Thyroid gland (tissue), 4 donors: ENCODE measurements at regions not wholly inside any gene's neighbourhood (a gene's known extent, or its start where the extent isn't known, plus 50 kb on each side); places are given as distances from the start of the nearest gene placed in this dataset.

Experiments used
- DNase-seq, 2 donors: peaks; one replicate each; pipeline ENCODE4 v3.0.0-alpha.2; 2019
- H3K27ac ChIP-seq, 3 donors: fragments of 200-600 bp; sonication (generic); 1 replicate in 2 of 3; 2 replicates in 1 of 3; pipeline ENCODE4 v1.5.1; 2016 to 2019; ENCODE audit warnings: mild to moderate bottlenecking in 1 of 3, moderate library complexity in 1 of 3
- H3K27me3 ChIP-seq: fragments of 200-600 bp; sonication (generic); one replicate; pipeline ENCODE4 v1.5.1; 2019
- H3K36me3 ChIP-seq, 2 donors: fragments of 200-600 bp; sonication (generic); one replicate each; pipeline ENCODE4 v1.5.1; 2016 to 2019
- H3K4me1 ChIP-seq, 2 donors: fragments of 200-600 bp; sonication (generic); one replicate each; pipeline ENCODE4 v1.5.1; 2017 to 2019
- H3K4me3 ChIP-seq, 3 donors: fragments of 200-600 bp; sonication (generic); replicated peaks in 1 of 3; 1 replicate in 2 of 3; 2 replicates in 1 of 3; pipeline ENCODE4 v1.5.1; 2016; ENCODE audit warnings: mild to moderate bottlenecking in 1 of 3
- H3K9me3 ChIP-seq: fragments of 200-600 bp; sonication (generic); one replicate; pipeline ENCODE4 v1.5.1; 2017
- CTCF ChIP-seq, 6 experiments: fragments of 200-600 bp in 3 of 6; fragments of 450-650 bp in 3 of 6; sonication (generic) in 3 of 6; IDR thresholded peaks; one replicate each; pipeline ENCODE4 v1.5.1; 2016 to 2019; ENCODE audit warnings: antibody characterized with exemption in 6 of 6, mild to moderate bottlenecking in 2 of 6, inconsistent platforms in 1 of 6, moderate library complexity in 1 of 6
- POLR2A ChIP-seq, 2 donors: fragments of 450-650 bp; IDR thresholded peaks; one replicate each; pipeline ENCODE4 v1.6.1; 2017; ENCODE audit warnings: antibody characterized with exemption in 2 of 2, mild to moderate bottlenecking in 2 of 2, moderate library complexity in 1 of 2
- WGBS, 2 donors: methylation state at CpG; one replicate each; pipeline ENCODE4 v1.1.5; 2017; 5-methylcytosine and 5-hydroxymethylcytosine counted together
- intact Hi-C: fragments of 100-400 bp; cut with DNase I; formaldehyde crosslinking; loops from one replicate; pipeline ENCODE4 v1.15.1; 2023

GRCh38 chr12:107581619-107582015 is 104.0 kb upstream of the PWP1 start:
- H3K27ac ChIP-seq: peak overlapping the region; percentile 86 to 90 (median 86)
- no peaks in the 10 kb centered on the region for H3K9me3 ChIP-seq
- intact Hi-C loops: no loop called here
- TF ChIP-seq CTCF (IDR thresholded peaks at IDR 0.05): no peak
- TF ChIP-seq POLR2A (IDR thresholded peaks at IDR 0.05): no peak
- H3K36me3 ChIP-seq: no peaks in the 10 kb centered on the region
- peaks cover 53 to 69% of the 10 kb centered on the region in 2 donors for H3K4me1 ChIP-seq
- DNase-seq: peak; percentile 67 to 72
- peak overlapping the region in 1 of 3 donors; percentile 17 for H3K4me3 ChIP-seq
- no peaks in the 10 kb centered on the region for H3K27me3 ChIP-seq
- WGBS, 2 donors: 26 to 39% methylated on average over 12 of the region's 12 CpGs

- no peak for TF ChIP-seq CTCF (IDR thresholded peaks at IDR 0.05)
- intact Hi-C loops: no loop called here
- DNase-seq: peak in 1 of 2 donors; percentile 28
- Histone ChIP-seq H3K27me3 (no peaks in the 10 kb centered on the region), H3K27ac (peak overlapping the region in 2 of 3 donors; percentile 50 to 86), H3K9me3 (no peaks in the 10 kb centered on the region), H3K4me3 (no peak overlapping the region), H3K4me1 (peaks cover 37 to 50% of the 10 kb centered on the region in 2 donors), H3K36me3 (no peaks in the 10 kb centered on the region)
- 70 to 80% methylated on average over 5 of the region's 5 CpGs for WGBS, 2 donors
These were observed 102.0 kb upstream of the PWP1 start for GRCh38 chr12:107583551-107583950.

- intact Hi-C loops: no loop called here
- Histone ChIP-seq H3K4me3 (no peak overlapping the region), H3K27ac (peak overlapping the region; percentile 16 to 86 (median 43)), H3K27me3 (no peaks in the 10 kb centered on the region), H3K9me3 (no peaks in the 10 kb centered on the region), H3K4me1 (peaks cover 35 to 42% of the 10 kb centered on the region in 2 donors), H3K36me3 (no peaks in the 10 kb centered on the region)
- 75 to 83% methylated on average over 1 to 2 of the region's 2 CpGs for WGBS, 2 donors
- DNase-seq: peak in 1 of 2 donors; percentile 34
- TF ChIP-seq CTCF (IDR thresholded peaks at IDR 0.05): no peak
- TF ChIP-seq POLR2A (IDR thresholded peaks at IDR 0.05): no peak
These were observed 101.0 kb upstream of the PWP1 start for GRCh38 chr12:107584563-107584962.

- WGBS, 2 donors: 52 to 61% methylated on average over 12 of the region's 12 CpGs
- peak; percentile 70 to 71 for DNase-seq
- intact Hi-C loops: no loop called here
- peak overlapping the region; percentile 42 to 86 (median 43) for H3K27ac ChIP-seq
- H3K4me3 ChIP-seq: no peak overlapping the region
- H3K36me3 ChIP-seq: no peaks in the 10 kb centered on the region
- TF ChIP-seq POLR2A (IDR thresholded peaks at IDR 0.05) (no peak), CTCF (IDR thresholded peaks at IDR 0.05) (no peak)
- H3K9me3 ChIP-seq: no peaks in the 10 kb centered on the region
- peaks cover 23 to 28% of the 10 kb centered on the region in 2 donors for H3K4me1 ChIP-seq
- no peaks in the 10 kb centered on the region for H3K27me3 ChIP-seq
These were observed 99.2 kb upstream of the PWP1 start for GRCh38 chr12:107586256-107586970.

GRCh38 chr12:107590413-107590812 is 95.2 kb upstream of the PWP1 start:
- Histone ChIP-seq H3K27me3 (no peaks in the 10 kb centered on the region), H3K4me3 (no peak overlapping the region), H3K4me1 (peaks cover 11 to 12% of the 10 kb centered on the region in 2 donors), H3K9me3 (no peaks in the 10 kb centered on the region), H3K36me3 (no peaks in the 10 kb centered on the region), H3K27ac (no peak overlapping the region)
- TF ChIP-seq POLR2A (IDR thresholded peaks at IDR 0.05) (no peak), CTCF (IDR thresholded peaks at IDR 0.05) (no peak)
- WGBS, 2 donors: 94 to 95% methylated on average over 3 of the region's 3 CpGs
- DNase-seq: no peak
- intact Hi-C loops: no loop called here
